ENCODE measurements at regions not wholly inside any gene's neighbourhood (a gene's known extent, or its start where the extent isn't known, plus 50 kb on each side); places are given as distances from the start of the nearest gene placed in this dataset.

DNA sequence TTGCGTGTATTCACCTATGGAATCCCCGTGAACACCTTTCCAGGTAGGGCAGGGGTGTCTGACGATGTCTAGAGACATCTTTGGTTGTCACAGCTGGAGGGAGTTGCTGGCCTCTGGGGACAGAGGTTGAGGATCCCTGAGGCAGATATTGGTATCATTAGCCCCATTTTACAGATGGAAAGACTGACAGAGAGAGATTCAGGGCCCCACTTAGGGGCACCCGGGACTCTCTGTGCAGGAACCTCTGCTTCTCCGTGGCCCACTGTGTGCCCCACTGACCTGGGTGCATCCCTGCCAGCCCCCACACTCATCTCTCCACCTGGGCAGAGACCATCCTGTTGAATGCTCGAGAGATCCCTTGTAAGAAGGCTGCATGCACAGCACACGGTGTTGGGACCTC lies 111.2 kb downstream of the EDN3 start:
- Histone ChIP-seq H3K4me1 (ENCODE audit: control insufficient read depth, extremely low read depth, insufficient read depth, low read length) (no peaks in the 10 kb centered on the region), H3K36me3 (ENCODE audit: control insufficient read depth in 2 of 2, extremely low read depth in 1 of 2, insufficient read depth in 2 of 2, low read length in 2 of 2) (no peaks in the 10 kb centered on the region), H3K27ac (ENCODE audit: insufficient read depth, low read depth, low read length) (no peak overlapping the region), H2AFZ (ENCODE audit: low read depth, low read length) (no peak overlapping the region), H3K79me2 (ENCODE audit: control insufficient read depth, insufficient read depth, low read length) (no peaks in the 10 kb centered on the region), H3K9me3 (replicated peaks; ENCODE audit: control insufficient read depth, insufficient read depth, low read length) (no peaks in the 10 kb centered on the region), H3K4me3 (replicated peaks in 1 of 3; ENCODE audit: insufficient read depth in 1 of 3, low read depth in 1 of 3, low read length in 3 of 3) (no peak overlapping the region), H4K20me1 (replicated peaks; ENCODE audit: control insufficient read depth, extremely low read depth, insufficient read depth, low read length) (no peaks in the 10 kb centered on the region), H3K9ac (replicated peaks; ENCODE audit: extremely low read depth, insufficient read depth, low read length) (no peak overlapping the region), H3K9me1 (replicated peaks; ENCODE audit: control insufficient read depth, extremely low read depth, insufficient read depth, low read length) (no peaks in the 10 kb centered on the region), H3K27me3 (ENCODE audit: control insufficient read depth in 2 of 2, insufficient read depth in 2 of 2, low read length in 2 of 2) (no peaks in the 10 kb centered on the region), H3K4me2 (ENCODE audit: insufficient read depth, low read length) (no peak overlapping the region)
- BruUV-seq (replicated peaks) = no TSS peak
- TF ChIP-seq EZH2 (IDR thresholded peaks at IDR 0.05; ENCODE audit: borderline replicate concordance, low read depth, low read length, severe bottlenecking) (no peak), GATA2 (IDR thresholded peaks at IDR 0.05; ENCODE audit: insufficient read depth, insufficient read length, low read depth, low read length) (no peak), FOS (IDR thresholded peaks at IDR 0.05; ENCODE audit: borderline replicate concordance, insufficient read depth, low read length) (no peak), POLR2AphosphoS5 (IDR thresholded peaks at IDR 0.05; ENCODE audit: insufficient read depth, low read depth, low read length) (no peak), JUN (IDR thresholded peaks at IDR 0.05; ENCODE audit: borderline replicate concordance, insufficient read depth, insufficient read length, low read depth) (no peak), MYC (IDR thresholded peaks at IDR 0.05; ENCODE audit: low read depth, low read length) (no peak)
- TF ChIP-seq, protein P1, sequence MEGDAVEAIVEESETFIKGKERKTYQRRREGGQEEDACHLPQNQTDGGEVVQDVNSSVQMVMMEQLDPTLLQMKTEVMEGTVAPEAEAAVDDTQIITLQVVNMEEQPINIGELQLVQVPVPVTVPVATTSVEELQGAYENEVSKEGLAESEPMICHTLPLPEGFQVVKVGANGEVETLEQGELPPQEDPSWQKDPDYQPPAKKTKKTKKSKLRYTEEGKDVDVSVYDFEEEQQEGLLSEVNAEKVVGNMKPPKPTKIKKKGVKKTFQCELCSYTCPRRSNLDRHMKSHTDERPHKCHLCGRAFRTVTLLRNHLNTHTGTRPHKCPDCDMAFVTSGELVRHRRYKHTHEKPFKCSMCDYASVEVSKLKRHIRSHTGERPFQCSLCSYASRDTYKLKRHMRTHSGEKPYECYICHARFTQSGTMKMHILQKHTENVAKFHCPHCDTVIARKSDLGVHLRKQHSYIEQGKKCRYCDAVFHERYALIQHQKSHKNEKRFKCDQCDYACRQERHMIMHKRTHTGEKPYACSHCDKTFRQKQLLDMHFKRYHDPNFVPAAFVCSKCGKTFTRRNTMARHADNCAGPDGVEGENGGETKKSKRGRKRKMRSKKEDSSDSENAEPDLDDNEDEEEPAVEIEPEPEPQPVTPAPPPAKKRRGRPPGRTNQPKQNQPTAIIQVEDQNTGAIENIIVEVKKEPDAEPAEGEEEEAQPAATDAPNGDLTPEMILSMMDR (IDR thresholded peaks at IDR 0.05; ENCODE audit: extremely low read depth in 1 of 2, insufficient read depth in 1 of 2, low read depth in 1 of 2, low read length in 2 of 2) = no peak
- TF ChIP-seq, protein P2, sequence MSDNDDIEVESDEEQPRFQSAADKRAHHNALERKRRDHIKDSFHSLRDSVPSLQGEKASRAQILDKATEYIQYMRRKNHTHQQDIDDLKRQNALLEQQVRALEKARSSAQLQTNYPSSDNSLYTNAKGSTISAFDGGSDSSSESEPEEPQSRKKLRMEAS (IDR thresholded peaks at IDR 0.05; ENCODE audit: insufficient read depth, insufficient read length) = no peak
- dilution Hi-C loops (cut with MboI; ENCODE audit: extremely low pct_ligation_motif_present, low sequenced_read_pairs) (no loop called here), intact Hi-C loops (cut with micrococcal nuclease) (no loop called here)
- FAIRE-seq = no peak
- no peak for DNase-seq (ENCODE audit: low read depth, low spot score)
- ChIA-PET POLR2A (no interaction called here), CTCF (no interaction called here)

All from endothelial cell of umbilical vein (primary cell).